GF-D8 (cell line): ENCODE measurements at regions not wholly inside any gene's neighbourhood (a gene's known extent, or its start where the extent isn't known, plus 50 kb on each side); places are given as distances from the start of the nearest gene placed in this dataset.
"Not testable (repeated sequence)": the region's sequence is repeated elsewhere in the genome, so short reads cannot be mapped to it uniquely, and the experiment has no call there.

Experiments used
- DNase-seq: peaks from one replicate; lab custom pipeline; 2025; lab: John Stamatoyannopoulos, UW

- DNase-seq: no peak
These were observed 105.2 kb downstream of the OR2B2 start for GRCh38 chr6:27806981-27807440.

- no peak for DNase-seq
These were observed 106.8 kb downstream of the OR2B2 start for GRCh38 chr6:27805347-27805746.

GRCh38 chr6:27804851-27805250 lies 107.3 kb downstream of the OR2B2 start:
- DNase-seq: no peak

GRCh38 chr6:27800731-27801373 lies 111.3 kb downstream of the OR2B2 start:
- no peak for DNase-seq

GRCh38 chr6:27797960-27798359 lies 114.2 kb downstream of the OR2B2 start:
- no peak for DNase-seq

GRCh38 chr6:27796736-27797481 lies 115.3 kb downstream of the OR2B2 start:
- not testable (repeated sequence) for DNase-seq

GRCh38 chr6:27795697-27796494 lies 116.3 kb downstream of the OR2B2 start:
- peak; percentile 65 for DNase-seq

- DNase-seq: no peak
These were observed 120.8 kb downstream of the OR2B2 start for GRCh38 chr6:27791182-27791943.

GRCh38 chr6:27788376-27788775 lies 123.8 kb downstream of the OR2B2 start:
- DNase-seq: not testable (repeated sequence)

GRCh38 chr6:27786048-27786447 lies 126.1 kb downstream of the OR2B2 start:
- no peak for DNase-seq

- DNase-seq: no peak
These were observed 126.9 kb downstream of the OR2B2 start for GRCh38 chr6:27785294-27785693.

GRCh38 chr6:27782748-27783147 lies 129.4 kb downstream of the OR2B2 start:
- DNase-seq: no peak

GRCh38 chr6:27778625-27779417 lies 133.4 kb downstream of the OR2B2 start:
- no peak for DNase-seq

GRCh38 chr6:27777614-27778355 lies 134.4 kb downstream of the OR2B2 start:
- no peak for DNase-seq

GRCh38 chr6:27777126-27777525 lies 135.1 kb downstream of the OR2B2 start:
- DNase-seq: no peak

- DNase-seq: no peak
These were observed 135.7 kb downstream of the OR2B2 start for GRCh38 chr6:27776504-27776903.

- no peak for DNase-seq
These were observed 136.4 kb downstream of the OR2B2 start for GRCh38 chr6:27775796-27776184.

- not testable (repeated sequence) for DNase-seq
These were observed 136.9 kb downstream of the OR2B2 start for GRCh38 chr6:27775138-27775795.

GRCh38 chr6:27774264-27774600 lies 138.0 kb downstream of the OR2B2 start:
- not testable (repeated sequence) for DNase-seq
